CD8-positive, alpha-beta memory T cell (primary cell): ENCODE measurements at regions not wholly inside any gene's neighbourhood (a gene's known extent, or its start where the extent isn't known, plus 50 kb on each side); places are given as distances from the start of the nearest gene placed in this dataset.

Experiments used
- CTCF ChIA-PET: fragments of 350-600 bp; sonication (Branson Sonifier 250); formaldehyde crosslinking; loops from one replicate; lab custom pipeline; 2021; ENCODE audit warnings: antibody characterized with exemption; lab: Charles Lee
- POLR2A ChIA-PET: fragments of 350-600 bp; sonication (Branson Sonifier 250); formaldehyde crosslinking; loops from one replicate; lab custom pipeline; 2021; ENCODE audit warnings: antibody characterized with exemption; lab: Charles Lee
- DNase-seq, 5 donors: peaks; one replicate each; pipeline versions ENCODE4 v3.0.0 to v3.0.0-alpha.2; 2020 to 2022; ENCODE audit warnings: mixed read lengths in 1 of 5
- H3K27ac ChIP-seq: one replicate; pipeline ENCODE4 v1.7.0; 2013; ENCODE audit warnings: low read depth, mild to moderate bottlenecking, low read length, moderate library complexity
- H3K27me3 ChIP-seq: 2 replicates; pipeline ENCODE4 v1.7.0; 2013; ENCODE audit warnings: low read length, mild to moderate bottlenecking; ENCODE audit not compliant: insufficient read depth, poor library complexity, severe bottlenecking
- H3K36me3 ChIP-seq: 2 replicates; pipeline ENCODE4 v1.7.0; 2013; ENCODE audit warnings: mild to moderate bottlenecking, low read length, moderate library complexity; ENCODE audit not compliant: insufficient read depth
- H3K4me1 ChIP-seq: 2 replicates; pipeline ENCODE4 v1.7.0; 2013; ENCODE audit warnings: mild to moderate bottlenecking, low read length, moderate library complexity; ENCODE audit not compliant: insufficient read depth
- H3K4me3 ChIP-seq: 2 replicates; pipeline ENCODE4 v1.7.0; 2013; ENCODE audit warnings: mild to moderate bottlenecking, low read length
- H3K9me3 ChIP-seq: 2 replicates; pipeline ENCODE4 v1.7.0; 2013; ENCODE audit warnings: mild to moderate bottlenecking, low read length
- H3K27ac Mint-ChIP-seq, 8 donors: one replicate each; pipeline ENCODE4 v1.8.0; 2020 to 2021; ENCODE audit warnings: mixed read lengths in 8 of 8, mild to moderate bottlenecking in 6 of 8, inconsistent platforms in 3 of 8, moderate library complexity in 3 of 8
- H3K27me3 Mint-ChIP-seq, 2 donors: one replicate each; pipeline ENCODE4 v1.8.0; 2020 to 2021; ENCODE audit warnings: mixed read lengths in 2 of 2, mild to moderate bottlenecking in 1 of 2, moderate library complexity in 1 of 2
- H3K36me3 Mint-ChIP-seq, 3 donors: one replicate each; pipeline ENCODE4 v1.8.0; 2020 to 2021; ENCODE audit warnings: mixed read lengths in 3 of 3, inconsistent platforms in 1 of 3, mild to moderate bottlenecking in 1 of 3
- H3K4me1 Mint-ChIP-seq, 3 donors: one replicate each; pipeline ENCODE4 v1.8.0; 2020 to 2021; ENCODE audit warnings: mixed read lengths in 3 of 3, inconsistent platforms in 1 of 3, mild to moderate bottlenecking in 1 of 3
- H3K4me3 Mint-ChIP-seq, 7 donors: one replicate each; pipeline ENCODE4 v1.8.0; 2020 to 2021; ENCODE audit warnings: mixed read lengths in 7 of 7, mild to moderate bottlenecking in 6 of 7, moderate library complexity in 4 of 7, inconsistent platforms in 2 of 7
- H3K9me3 Mint-ChIP-seq, 5 donors: one replicate each; pipeline ENCODE4 v1.8.0; 2020 to 2022; ENCODE audit warnings: mixed read lengths in 5 of 5, mild to moderate bottlenecking in 3 of 5, moderate library complexity in 2 of 5, inconsistent platforms in 1 of 5

- no peaks in the 10 kb centered on the region for H3K9me3 Mint-ChIP-seq
- Histone ChIP-seq H3K9me3 (no peaks in the 10 kb centered on the region), H3K36me3 (no peaks in the 10 kb centered on the region), H3K27me3 (no peaks in the 10 kb centered on the region), H3K27ac (no peak overlapping the region), H3K4me1 (no peaks in the 10 kb centered on the region), H3K4me3 (no peak overlapping the region)
- H3K27me3 Mint-ChIP-seq: peaks cover 0 to 2% of the 10 kb centered on the region in 2 donors
- no peak overlapping the region for H3K4me3 Mint-ChIP-seq
- no peaks in the 10 kb centered on the region for H3K36me3 Mint-ChIP-seq
- H3K4me1 Mint-ChIP-seq: peaks cover 6 to 10% (median 10%) of the 10 kb centered on the region in 3 donors
- H3K27ac Mint-ChIP-seq: no peak overlapping the region
- ChIA-PET CTCF (interaction anchor here (0.6 to 1.4 kb wide), 9 partner anchors 9 to 126 kb away, joined by 3 to 6 read pairs (median 3); no protein-coding TSS in a partner anchor), POLR2A (interaction anchor here (0.7 kb wide), 1 partner anchor 80 kb away, joined by 3 read pairs; no protein-coding TSS in a partner anchor)
- DNase-seq: peak in 2 of 5 donors; percentile 24 to 29
These were observed 79.4 kb upstream of the ATP11B start for GRCh38 chr3:182713743-182714517.

GRCh38 chr3:182715006-182715405, 78.3 kb upstream of the ATP11B start:
- H3K4me3 ChIP-seq: no peak overlapping the region
- no peaks in the 10 kb centered on the region for H3K36me3 Mint-ChIP-seq
- no peaks in the 10 kb centered on the region for H3K36me3 ChIP-seq
- no peaks in the 10 kb centered on the region for H3K27me3 Mint-ChIP-seq
- H3K4me1 Mint-ChIP-seq: peaks cover 6 to 10% (median 10%) of the 10 kb centered on the region in 3 donors
- no peaks in the 10 kb centered on the region for H3K9me3 ChIP-seq
- H3K9me3 Mint-ChIP-seq: no peaks in the 10 kb centered on the region
- no peak overlapping the region for H3K27ac ChIP-seq
- H3K27ac Mint-ChIP-seq: no peak overlapping the region
- ChIA-PET CTCF (interaction anchor here (1.1 to 1.4 kb wide), 2 partner anchors 11 to 122 kb away, joined by 3 to 6 read pairs; no protein-coding TSS in a partner anchor), POLR2A (no interaction called here)
- no peaks in the 10 kb centered on the region for H3K27me3 ChIP-seq
- no peak overlapping the region for H3K4me3 Mint-ChIP-seq
- no peak for DNase-seq
- no peaks in the 10 kb centered on the region for H3K4me1 ChIP-seq

- ChIA-PET POLR2A (no interaction called here), CTCF (interaction anchor here (1.2 kb wide), 1 partner anchor 32 kb away, joined by 3 read pairs; no protein-coding TSS in a partner anchor)
These were observed 77.1 kb upstream of the ATP11B start for GRCh38 chr3:182716114-182716688.

GRCh38 chr3:182717216-182717615, 76.1 kb upstream of the ATP11B start:
- POLR2A ChIA-PET: no interaction called here
- CTCF ChIA-PET: interaction anchor here (1.2 to 1.3 kb wide), 2 partner anchors 9 to 33 kb away, joined by 3 read pairs; no protein-coding TSS in a partner anchor
- no peaks in the 10 kb centered on the region for H3K36me3 Mint-ChIP-seq
- H3K27ac Mint-ChIP-seq: no peak overlapping the region
- no peak for DNase-seq
- Histone ChIP-seq H3K4me3 (no peak overlapping the region), H3K4me1 (no peaks in the 10 kb centered on the region), H3K27ac (no peak overlapping the region), H3K27me3 (no peaks in the 10 kb centered on the region), H3K9me3 (no peaks in the 10 kb centered on the region), H3K36me3 (no peaks in the 10 kb centered on the region)
- H3K9me3 Mint-ChIP-seq: no peaks in the 10 kb centered on the region
- H3K4me3 Mint-ChIP-seq: no peak overlapping the region
- H3K4me1 Mint-ChIP-seq: peaks cover 6 to 10% (median 6%) of the 10 kb centered on the region in 3 donors
- no peaks in the 10 kb centered on the region for H3K27me3 Mint-ChIP-seq

More at GRCh38 chr3:182716114-182716688, 77.1 kb upstream of the ATP11B start:
- Mint-ChIP-seq H3K4me1 (peaks cover 6 to 10% (median 6%) of the 10 kb centered on the region in 3 donors), H3K27me3 (no peaks in the 10 kb centered on the region), H3K36me3 (no peaks in the 10 kb centered on the region), H3K4me3 (no peak overlapping the region), H3K9me3 (no peaks in the 10 kb centered on the region), H3K27ac (peak overlapping the region in 5 of 8 donors; percentile 19 to 58 (median 26))
- no peak overlapping the region for H3K4me3 ChIP-seq
- no peak for DNase-seq
- H3K4me1 ChIP-seq: no peaks in the 10 kb centered on the region
- no peak overlapping the region for H3K27ac ChIP-seq
- H3K9me3 ChIP-seq: no peaks in the 10 kb centered on the region
- H3K27me3 ChIP-seq: no peaks in the 10 kb centered on the region
- no peaks in the 10 kb centered on the region for H3K36me3 ChIP-seq

- no peak overlapping the region for H3K27ac ChIP-seq
- H3K4me3 ChIP-seq: no peak overlapping the region
- Mint-ChIP-seq H3K4me1 (no peaks in the 10 kb centered on the region), H3K36me3 (no peaks in the 10 kb centered on the region), H3K27ac (no peak overlapping the region), H3K9me3 (no peaks in the 10 kb centered on the region), H3K27me3 (peaks cover 6 to 9% of the 10 kb centered on the region in 2 donors), H3K4me3 (no peak overlapping the region)
- no peaks in the 10 kb centered on the region for H3K9me3 ChIP-seq
- H3K4me1 ChIP-seq: no peaks in the 10 kb centered on the region
- H3K36me3 ChIP-seq: no peaks in the 10 kb centered on the region
- DNase-seq: no peak
- CTCF ChIA-PET: interaction anchor here (1.4 kb wide), 1 partner anchor 9 kb away, joined by 3 read pairs; no protein-coding TSS in a partner anchor
- POLR2A ChIA-PET: no interaction called here
- H3K27me3 ChIP-seq: no peaks in the 10 kb centered on the region
These were observed 70.4 kb upstream of the ATP11B start for GRCh38 chr3:182722907-182723306.

GRCh38 chr3:182723596-182723995, 69.7 kb upstream of the ATP11B start:
- H3K4me1 Mint-ChIP-seq: no peaks in the 10 kb centered on the region
- Histone ChIP-seq H3K9me3 (no peaks in the 10 kb centered on the region), H3K27ac (no peak overlapping the region), H3K4me3 (no peak overlapping the region), H3K36me3 (no peaks in the 10 kb centered on the region), H3K27me3 (no peaks in the 10 kb centered on the region), H3K4me1 (no peaks in the 10 kb centered on the region)
- H3K36me3 Mint-ChIP-seq: no peaks in the 10 kb centered on the region
- H3K4me3 Mint-ChIP-seq: no peak overlapping the region
- DNase-seq: no peak
- H3K9me3 Mint-ChIP-seq: no peaks in the 10 kb centered on the region
- ChIA-PET CTCF (interaction anchor here (1.4 kb wide), 1 partner anchor 10 kb away, joined by 3 read pairs; no protein-coding TSS in a partner anchor), POLR2A (no interaction called here)
- H3K27me3 Mint-ChIP-seq: peaks cover 6 to 12% of the 10 kb centered on the region in 2 donors
- H3K27ac Mint-ChIP-seq: no peak overlapping the region

- Mint-ChIP-seq H3K27me3 (peaks cover 9 to 27% of the 10 kb centered on the region in 2 donors), H3K4me1 (peaks cover 0 to 6% (median 0%) of the 10 kb centered on the region in 3 donors), H3K27ac (no peak overlapping the region), H3K36me3 (no peaks in the 10 kb centered on the region), H3K4me3 (no peak overlapping the region), H3K9me3 (no peaks in the 10 kb centered on the region)
- no peak for DNase-seq
- CTCF ChIA-PET: interaction anchor here (0.8 to 1.2 kb wide), 2 partner anchors 11 to 14 kb away, joined by 3 read pairs; no protein-coding TSS in a partner anchor
- POLR2A ChIA-PET: no interaction called here
- H3K27ac ChIP-seq: no peak overlapping the region
- H3K36me3 ChIP-seq: no peaks in the 10 kb centered on the region
- H3K4me3 ChIP-seq: no peak overlapping the region
- no peaks in the 10 kb centered on the region for H3K4me1 ChIP-seq
- H3K27me3 ChIP-seq: no peaks in the 10 kb centered on the region
- H3K9me3 ChIP-seq: no peaks in the 10 kb centered on the region
These were observed 67.7 kb upstream of the ATP11B start for GRCh38 chr3:182725372-182726251.
